Smooth muscle cell of the brain vasculature (primary cell): ENCODE measurements at regions not wholly inside any gene's neighbourhood (a gene's known extent, or its start where the extent isn't known, plus 50 kb on each side); places are given as distances from the start of the nearest gene placed in this dataset.

Experiments used
- DNase-seq: peaks from one replicate; pipeline ENCODE4 v3.0.0-alpha.2; 2012; ENCODE audit warnings: low read depth, low spot score

- peak; percentile 41 for DNase-seq
These were observed 75.8 kb downstream of the DAD1 start for GRCh38 chr14:22513066-22513812.

- DNase-seq: no peak
These were observed 76.8 kb downstream of the DAD1 start for GRCh38 chr14:22512106-22512814.

DNA sequence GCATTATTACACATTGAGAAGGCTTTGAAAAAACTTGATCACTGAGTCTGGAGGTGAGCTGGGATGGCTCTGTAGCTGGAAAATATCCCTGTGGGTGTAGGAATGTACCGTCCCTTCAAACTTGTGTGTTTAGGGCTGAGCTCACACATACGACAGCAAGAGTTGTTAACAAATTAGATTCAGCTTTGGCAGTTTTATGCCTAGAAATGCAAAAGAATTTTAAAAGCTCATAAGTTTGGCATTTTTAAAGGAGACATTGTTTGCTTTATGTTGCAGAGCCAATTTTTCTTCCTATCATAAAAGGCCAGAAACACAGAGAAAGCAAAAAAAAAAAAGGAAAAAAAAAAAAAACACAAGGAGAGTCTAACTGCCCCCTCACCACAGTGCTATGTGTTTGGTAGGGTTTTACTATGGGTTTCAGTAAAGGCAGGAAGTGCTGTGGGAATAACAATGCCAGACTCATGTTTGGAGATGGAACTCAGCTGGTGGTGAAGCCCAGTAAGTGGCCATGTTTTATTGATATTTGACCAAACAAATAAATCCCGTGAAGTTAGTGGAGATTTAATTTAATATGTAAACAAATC, 78.4 kb downstream of the DAD1 start:
- peak; percentile 39 for DNase-seq

- DNase-seq: no peak
These were observed 79.2 kb downstream of the DAD1 start for GRCh38 chr14:22509751-22510300.

GRCh38 chr14:22509036-22509709, 79.9 kb downstream of the DAD1 start:
- no peak for DNase-seq

GRCh38 chr14:22508662-22509035, 80.4 kb downstream of the DAD1 start:
- no peak for DNase-seq

DNA sequence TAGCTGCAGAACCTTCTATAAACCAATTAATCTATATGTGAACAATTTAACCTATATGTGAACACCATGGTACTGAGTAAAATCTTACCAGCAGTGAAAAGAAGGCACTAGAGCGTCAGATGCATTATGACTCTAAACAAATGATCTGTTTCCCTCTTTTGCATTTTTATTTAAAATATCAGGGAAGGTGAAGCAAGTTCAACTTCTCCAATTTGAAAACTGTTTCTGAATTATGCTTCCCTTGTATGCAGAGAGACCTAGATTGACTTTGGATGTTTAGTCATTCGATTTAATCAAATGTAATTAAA, 80.9 kb downstream of the DAD1 start:
- no peak for DNase-seq

DNA sequence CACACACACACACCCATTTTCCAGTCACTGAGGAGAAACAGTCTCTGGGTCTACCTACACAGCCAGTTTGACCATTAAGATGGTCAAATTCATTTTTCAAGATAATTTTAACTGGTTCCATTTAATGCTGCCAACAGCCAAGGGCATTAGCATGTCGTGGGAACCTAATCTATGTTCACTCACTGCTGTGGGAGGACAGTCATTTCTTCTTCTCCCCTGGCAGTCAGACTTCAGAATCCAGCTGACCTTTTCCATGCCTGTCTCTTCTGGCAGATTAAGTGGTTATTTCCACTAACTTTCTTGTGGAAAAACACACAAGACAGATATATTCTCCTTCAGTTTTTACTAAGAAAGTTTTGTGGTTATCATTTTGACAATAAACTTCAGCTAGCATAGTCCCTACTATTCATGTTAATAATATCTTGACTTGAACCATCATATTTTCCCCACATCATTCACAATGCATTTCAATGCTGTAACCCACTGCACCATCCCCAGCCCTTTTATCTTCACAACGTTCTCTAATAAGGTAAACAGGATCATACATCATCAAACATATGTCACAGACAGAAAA, 82.2 kb downstream of the DAD1 start:
- no peak for DNase-seq

GRCh38 chr14:22506378-22506710, 82.7 kb downstream of the DAD1 start:
- DNase-seq: no peak

DNA sequence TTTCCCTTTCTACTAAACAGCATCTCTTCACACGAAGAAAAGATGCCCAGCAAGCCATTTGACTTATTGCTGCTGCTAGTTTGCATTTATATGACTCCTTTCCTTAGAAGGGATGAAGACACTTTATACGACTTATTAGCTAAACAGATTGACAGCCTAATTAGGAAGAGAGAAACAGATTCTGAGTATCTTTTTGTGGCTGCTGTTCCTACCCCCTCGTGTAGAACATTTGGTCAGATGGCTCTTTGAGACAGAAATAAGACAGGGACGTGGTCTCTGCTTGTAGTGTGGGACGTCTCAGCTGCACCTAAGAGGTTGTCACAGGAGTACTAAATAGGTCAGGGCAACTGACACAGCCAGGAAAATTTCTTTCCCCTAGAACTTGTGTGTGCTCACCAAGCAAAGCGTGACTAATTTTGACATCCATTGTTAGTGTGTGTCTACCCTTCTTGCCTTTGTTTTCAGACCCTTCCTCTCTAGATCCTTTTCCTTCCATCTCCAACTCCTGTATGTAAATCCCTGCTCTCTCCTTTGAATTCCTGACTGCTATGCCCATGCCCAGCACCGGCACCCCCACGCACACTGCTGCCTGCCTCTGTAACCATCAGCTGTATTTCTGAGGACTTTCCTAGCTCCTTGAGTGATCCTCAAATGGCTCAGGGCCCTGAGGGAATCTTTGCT, 83.2 kb downstream of the DAD1 start:
- DNase-seq: no peak

DNA sequence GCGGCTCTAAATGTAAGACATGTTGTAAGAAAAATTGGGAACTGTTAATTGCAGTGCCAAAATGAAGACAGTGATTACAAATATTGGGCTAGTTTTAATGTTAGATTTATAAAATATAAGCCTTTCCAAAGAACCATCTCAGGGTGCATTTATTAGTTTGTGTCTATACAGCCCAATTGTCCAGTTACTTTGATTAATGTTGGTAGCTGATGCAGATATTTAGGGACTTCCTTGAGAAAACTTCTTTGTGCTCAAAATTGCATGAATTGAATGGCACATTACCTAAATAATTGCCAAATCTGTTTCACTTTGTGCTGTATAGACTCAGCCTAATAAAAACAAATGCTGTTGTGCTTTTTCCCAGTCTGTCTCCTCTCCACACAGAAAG, 83.7 kb downstream of the DAD1 start:
- DNase-seq: no peak

- DNase-seq: no peak
These were observed 86.5 kb downstream of the DAD1 start for GRCh38 chr14:22502551-22502950.

- DNase-seq: no peak
These were observed 87.0 kb downstream of the DAD1 start for GRCh38 chr14:22502007-22502406.

GRCh38 chr14:22500954-22501726, 87.9 kb downstream of the DAD1 start:
- no peak for DNase-seq

GRCh38 chr14:22500525-22500924, 88.5 kb downstream of the DAD1 start:
- DNase-seq: no peak

DNA sequence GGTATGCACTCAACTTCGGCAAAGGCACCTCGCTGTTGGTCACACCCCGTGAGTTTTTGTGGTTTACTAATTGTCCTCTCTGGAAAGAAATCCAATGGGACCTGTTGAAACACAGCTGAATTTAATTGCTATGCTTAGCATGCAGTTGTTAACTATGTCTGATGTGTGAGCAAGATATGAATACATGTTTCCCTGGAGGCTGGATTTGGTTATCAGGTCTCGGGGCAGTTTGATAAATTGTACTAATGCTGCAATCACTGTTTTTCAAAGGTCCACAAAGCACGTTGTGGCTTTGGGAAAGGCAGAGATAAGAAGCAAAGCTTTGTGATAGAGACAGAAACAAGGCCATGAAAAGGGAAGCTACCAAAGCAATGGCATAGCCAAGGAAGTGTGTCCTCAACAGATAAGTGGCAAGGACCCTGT, 91.3 kb downstream of the DAD1 start:
- no peak for DNase-seq

DNA sequence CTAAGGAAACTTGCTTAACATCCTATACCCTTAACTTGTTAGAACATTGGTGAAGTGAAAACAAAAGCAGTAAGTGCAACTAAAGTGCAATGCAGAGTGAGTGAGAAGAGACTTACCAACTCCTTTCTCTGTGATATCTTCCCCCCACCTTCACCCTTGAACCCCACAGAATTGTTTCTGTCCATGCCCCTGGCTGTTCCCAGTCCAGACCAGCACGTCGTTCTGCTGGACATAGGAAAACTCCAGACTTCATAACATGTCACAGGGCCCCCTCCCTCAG, 91.9 kb downstream of the DAD1 start:
- no peak for DNase-seq

DNA sequence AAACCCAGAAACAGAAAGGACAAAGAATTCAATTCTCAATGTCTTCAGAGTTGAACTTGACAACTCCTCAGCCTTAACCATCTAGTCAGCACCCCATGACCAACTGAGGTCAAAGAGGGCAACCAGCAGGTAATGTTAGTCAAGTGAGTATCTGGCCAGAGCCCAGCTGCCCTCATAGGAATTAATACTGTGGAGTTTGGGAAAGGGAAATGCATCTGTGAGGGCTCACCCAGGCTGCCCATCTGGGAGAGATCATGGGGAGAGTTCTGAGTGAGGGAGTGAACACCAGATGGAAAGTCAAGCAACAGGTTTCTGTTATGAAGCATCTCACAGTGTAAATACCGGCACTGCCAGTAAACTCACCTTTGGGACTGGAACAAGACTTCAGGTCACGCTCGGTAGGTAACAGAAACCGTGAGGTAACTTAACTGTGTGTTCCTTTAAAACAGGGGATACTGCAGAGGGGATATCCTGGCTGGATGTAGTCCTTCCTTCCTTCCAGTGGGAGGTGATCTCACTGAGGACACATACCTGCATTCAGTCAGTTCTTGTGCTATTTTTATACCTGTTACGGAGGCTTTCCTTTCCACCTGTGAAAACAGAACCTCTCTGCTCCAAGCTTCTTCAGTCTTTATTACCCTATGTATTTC, 94.4 kb downstream of the DAD1 start:
- DNase-seq: no peak

GRCh38 chr14:22493753-22494152, 95.3 kb downstream of the DAD1 start:
- DNase-seq: no peak
